Effector CD4-positive, alpha-beta T cell (primary cell): ENCODE measurements at regions not wholly inside any gene's neighbourhood (a gene's known extent, or its start where the extent isn't known, plus 50 kb on each side); places are given as distances from the start of the nearest gene placed in this dataset.

Experiments used
- DNase-seq: peaks from one replicate; pipeline ENCODE4 v3.0.0-alpha.2; 2020

DNA sequence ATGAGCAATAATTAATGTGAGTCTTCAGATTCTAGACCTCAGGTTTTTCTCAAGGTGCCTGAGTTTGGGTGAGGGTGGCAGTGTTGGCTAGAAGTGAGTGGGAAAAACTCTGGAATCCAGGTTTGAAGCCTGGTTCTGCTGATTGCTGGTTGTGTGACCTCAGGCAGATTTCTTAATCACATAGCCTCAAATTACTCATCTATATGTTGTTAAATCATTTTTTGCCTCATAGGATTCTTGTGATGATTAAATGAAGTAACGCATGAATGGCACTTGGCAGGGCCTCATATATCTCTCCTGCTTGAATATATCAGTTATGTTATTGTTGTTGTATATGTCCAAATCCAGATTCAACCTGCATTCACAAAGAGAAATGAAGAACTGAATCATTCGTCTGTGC is 60.5 kb downstream of the NR2F2 start:
- DNase-seq = no peak

DNA sequence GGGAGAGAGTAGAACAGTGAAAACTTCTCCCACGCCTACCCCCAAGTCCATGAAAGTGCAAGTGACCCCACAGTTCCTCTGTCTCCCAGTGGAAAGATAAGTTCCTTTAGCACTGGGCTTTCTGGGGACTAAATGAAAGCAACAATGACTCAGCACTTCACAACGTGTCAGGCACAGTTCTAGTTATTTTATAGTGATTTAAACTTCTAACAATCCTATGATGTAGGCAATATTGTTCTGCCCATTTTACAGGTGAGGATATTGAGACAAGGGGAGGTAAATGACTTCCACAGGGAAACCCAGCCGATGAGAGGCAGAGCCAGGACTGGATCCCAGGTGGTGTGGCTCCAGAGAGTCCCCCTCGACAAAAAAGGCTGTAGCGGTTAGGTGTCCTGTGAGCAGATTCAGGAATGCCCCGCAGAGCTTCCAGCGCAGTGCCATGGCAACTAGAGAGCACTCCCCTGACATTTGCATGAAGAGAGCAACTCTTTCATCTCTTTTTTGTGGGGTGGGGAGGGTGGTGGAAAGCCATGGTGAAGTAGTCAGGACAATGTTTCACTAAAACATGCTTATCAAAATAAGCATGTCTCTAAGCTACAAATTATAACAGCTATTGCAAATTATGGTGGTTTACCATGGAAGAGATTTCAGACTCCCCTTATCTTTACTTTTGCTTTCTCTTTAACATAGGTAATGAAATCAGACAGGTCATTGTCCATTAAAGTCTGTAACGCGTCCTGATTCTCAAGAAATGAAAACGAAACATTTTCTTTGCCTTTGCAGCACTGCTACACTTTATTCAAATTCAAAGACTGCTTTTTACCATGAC is 62.1 kb downstream of the NR2F2 start:
- no peak for DNase-seq

DNA sequence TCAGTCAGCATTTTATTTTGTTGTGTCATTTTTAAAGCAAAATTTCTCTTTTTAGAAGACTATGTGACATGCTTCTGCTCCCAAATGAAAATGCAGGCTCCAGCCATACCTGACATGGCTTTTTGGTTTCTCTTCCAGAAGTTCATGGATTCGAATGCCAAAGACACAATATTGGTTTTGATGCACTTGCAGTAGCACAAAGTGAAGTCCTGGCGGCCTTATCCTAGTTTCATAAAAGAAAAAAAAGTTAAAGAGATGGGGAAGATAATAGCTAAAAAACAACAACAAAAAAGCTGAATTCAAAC is 62.7 kb downstream of the NR2F2 start:
- DNase-seq = no peak

DNA sequence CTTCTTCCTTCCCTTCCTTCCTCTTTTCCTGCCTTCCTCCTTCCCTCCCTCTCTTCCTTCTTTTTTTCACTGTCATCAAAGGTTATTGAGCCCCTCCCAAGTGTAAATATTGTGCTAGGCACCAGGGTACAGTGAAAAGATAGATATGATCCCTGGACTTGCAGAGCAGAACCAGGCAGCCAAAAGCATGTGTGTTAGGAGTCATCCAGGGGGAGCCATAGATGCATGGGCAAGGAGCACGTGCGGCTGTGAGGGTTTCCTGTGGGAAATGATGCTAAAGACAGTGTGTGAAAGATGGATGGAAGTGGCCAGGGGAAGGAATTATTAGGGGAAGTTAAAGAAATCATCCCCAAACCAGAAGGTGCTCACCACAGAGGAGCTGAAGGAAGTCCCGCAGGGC is 65.2 kb downstream of the NR2F2 start:
- DNase-seq = no peak

- no peak for DNase-seq
Measured at GRCh38 chr15:96398776-96399175, 68.3 kb downstream of the NR2F2 start.

DNA sequence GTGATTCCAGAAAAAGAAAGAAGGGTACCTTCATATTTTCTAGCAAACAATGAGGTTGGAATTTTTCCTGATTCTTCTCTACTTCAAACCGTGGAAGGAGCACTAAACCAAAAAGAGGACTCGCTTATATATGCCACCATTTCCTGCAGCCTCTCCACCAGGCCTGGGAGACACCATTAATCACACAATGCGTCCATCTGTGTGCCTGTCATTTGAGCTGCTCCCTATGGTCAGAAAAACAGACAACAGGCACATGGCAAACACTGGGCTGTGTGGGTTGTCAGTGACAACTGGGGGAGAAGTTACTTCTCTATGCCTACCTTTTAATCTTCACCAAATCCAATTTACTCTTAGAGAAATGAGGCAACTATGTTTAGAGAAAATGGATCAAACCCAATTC is 71.9 kb downstream of the NR2F2 start:
- no peak for DNase-seq

DNA sequence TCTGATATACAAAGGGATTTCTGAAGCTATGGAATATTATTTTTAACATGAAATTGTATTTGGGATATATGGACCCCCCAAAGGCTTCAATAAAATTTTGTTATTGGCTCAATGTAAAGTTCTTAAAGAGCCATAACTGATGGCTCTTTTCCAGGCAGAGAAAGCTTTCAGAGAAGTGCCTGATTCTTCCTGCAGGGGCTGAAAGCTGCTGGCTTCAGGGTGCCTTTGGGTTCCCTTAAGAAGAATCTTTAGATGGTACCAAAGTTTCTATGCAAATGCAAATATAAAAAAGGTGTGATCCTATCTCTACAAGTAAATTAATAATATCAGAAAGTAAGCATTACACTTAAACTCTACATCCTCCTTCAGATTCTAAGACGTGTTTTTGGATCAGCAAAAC is 72.6 kb downstream of the NR2F2 start:
- no peak for DNase-seq

DNA sequence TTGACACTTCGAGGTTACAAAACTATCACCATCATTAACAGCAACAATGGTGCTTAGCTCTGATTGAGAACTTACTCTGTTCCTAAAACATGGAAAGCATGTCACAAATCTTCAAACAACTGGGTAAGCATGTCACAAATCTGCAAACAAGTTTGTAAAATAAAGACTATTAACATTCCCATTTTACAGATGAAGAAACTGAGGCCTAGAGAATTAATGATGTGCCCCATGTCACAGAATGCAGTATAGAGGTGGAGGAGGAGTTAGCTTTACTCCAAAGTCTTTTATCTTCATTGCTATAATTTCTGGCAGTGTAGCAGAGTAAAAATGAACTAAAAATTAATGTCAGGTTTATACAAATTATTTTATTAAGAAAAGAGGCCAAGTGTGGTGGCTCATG is 73.4 kb downstream of the NR2F2 start:
- DNase-seq = no peak

- DNase-seq = no peak
Measured at GRCh38 chr15:96404560-96404959, 74.1 kb downstream of the NR2F2 start.

DNA sequence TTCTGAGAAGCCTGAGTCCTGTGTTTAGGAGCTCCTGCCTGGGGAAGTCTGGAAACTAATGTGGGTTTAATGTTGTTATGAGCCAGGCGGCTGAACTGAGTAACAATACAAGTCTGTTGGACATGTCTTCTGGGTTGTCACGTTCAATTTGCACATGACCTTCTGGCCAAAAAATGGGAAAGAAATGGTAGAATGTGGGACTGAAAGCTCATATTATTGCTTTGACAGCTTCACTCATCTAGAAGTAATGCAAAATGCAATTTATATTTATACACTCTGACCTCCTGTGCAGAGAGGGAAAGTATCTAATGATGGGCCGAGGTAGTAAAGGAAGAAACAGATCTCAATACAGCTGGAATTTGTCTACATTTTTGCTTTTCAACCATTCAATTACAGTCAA is 75.8 kb downstream of the NR2F2 start:
- DNase-seq = no peak

GRCh38 chr15:96406701-96407100 is 76.2 kb downstream of the NR2F2 start:
- DNase-seq = no peak

DNA sequence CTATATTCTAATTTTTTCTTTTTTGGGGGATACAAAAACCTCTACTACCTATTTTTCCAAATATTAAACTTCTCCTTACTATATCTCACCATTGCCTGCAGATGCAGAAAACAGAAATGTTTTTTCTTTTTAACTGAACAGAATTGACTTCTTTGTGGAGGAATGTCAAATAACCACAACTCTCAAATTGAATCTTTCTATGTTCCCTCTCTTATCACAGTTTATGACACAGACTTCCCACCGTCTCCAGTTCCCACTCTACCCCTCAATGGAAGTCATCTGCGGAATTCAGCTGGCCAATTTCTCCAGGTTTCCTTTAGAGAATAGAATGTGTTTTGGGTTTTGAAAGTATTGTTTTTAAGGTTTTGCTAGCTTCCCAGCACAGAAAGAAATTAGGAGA is 77.0 kb downstream of the NR2F2 start:
- DNase-seq = no peak

GRCh38 chr15:96408591-96409183 is 78.2 kb downstream of the NR2F2 start:
- no peak for DNase-seq

GRCh38 chr15:96409215-96410138 is 79.0 kb downstream of the NR2F2 start:
- DNase-seq = no peak

DNA sequence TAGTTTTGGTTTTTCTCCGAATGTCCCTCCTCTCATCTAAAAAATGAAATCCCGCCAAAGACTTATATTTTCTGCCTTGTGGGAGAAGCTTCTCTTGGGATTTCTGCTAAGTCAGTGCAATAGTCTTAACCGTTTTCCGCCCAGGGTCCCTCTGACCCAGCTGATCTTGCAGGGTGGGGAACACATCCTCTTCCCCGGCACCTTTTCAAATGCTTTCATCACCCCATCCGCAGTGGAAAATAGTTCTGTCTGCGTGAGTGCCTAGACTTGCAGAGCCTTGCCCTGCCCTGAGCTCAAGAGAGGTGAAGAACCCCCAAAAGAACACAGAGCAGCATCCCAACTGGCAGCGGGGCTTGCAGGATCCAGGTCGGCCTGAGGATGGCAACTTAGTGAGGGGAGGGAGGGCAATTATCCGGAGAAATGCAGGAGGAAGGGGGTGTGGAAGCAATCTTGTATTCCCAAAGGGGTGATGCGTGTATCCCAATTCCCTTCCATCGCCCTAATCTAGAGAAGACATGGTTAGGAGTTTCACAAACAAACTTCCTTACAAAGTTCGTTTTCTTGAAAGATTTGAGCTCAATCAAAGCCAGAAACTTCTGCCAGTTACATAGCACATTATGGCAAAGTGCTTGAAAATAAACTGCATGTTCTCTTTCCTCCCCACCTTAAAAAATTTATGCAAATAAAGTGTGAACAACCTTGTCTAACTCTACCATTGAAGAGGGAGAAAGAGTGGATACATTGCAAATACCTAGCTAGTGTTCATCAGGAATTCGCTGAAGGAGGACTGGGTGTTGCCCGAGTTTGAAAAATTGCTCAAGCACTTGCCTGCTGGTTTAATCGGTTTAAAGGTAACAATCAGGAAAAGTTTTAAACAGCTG is 79.9 kb downstream of the NR2F2 start:
- DNase-seq = no peak

- DNase-seq = no peak
Measured at GRCh38 chr15:96411056-96412031, 80.8 kb downstream of the NR2F2 start.

- DNase-seq = no peak
Measured at GRCh38 chr15:96412045-96412905, 81.8 kb downstream of the NR2F2 start.

DNA sequence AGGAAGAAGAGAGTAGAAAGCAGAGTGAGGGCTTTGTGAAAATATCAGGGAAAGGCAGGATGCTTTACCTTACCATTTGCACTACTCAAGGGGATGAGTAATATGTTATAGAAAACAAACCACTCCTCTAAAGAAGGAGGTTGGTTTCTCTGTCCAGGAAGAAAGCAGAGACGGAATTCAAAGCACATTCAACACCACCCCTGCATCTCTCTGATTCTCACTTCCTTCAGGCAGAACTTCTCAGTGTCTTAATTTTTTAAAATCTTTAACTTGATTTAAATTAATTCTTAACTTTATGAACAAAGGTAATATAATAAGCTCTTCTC is 82.4 kb downstream of the NR2F2 start:
- DNase-seq = no peak

DNA sequence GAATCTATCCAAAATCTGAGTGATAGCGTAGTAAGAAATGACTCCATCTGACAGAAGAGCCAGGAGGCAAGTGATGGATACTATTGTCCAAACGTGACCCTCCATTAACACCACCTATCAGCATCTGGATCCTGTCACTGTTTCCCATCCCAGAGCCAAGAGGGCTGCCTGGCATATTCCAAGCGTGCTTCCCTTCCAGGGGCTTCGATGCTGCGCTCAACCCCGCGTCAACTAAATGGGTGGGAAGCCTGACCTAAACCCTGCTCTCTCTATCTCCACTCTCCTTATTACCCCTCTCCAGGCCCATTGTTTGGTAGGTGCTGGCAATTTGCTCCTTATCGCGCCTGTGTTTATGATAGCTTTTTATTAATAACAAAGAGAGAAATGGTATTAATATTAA is 83.2 kb downstream of the NR2F2 start:
- DNase-seq = no peak

GRCh38 chr15:96414875-96415274 is 84.4 kb downstream of the NR2F2 start:
- DNase-seq = no peak
